ENCODE measurements at regions not wholly inside any gene's neighbourhood (a gene's known extent, or its start where the extent isn't known, plus 50 kb on each side); places are given as distances from the start of the nearest gene placed in this dataset.
"Not testable (repeated sequence)": the region's sequence is repeated elsewhere in the genome, so short reads cannot be mapped to it uniquely, and the experiment has no call there.

- ATAC-seq (replicated peaks; ENCODE audit: extremely low read depth, poor library complexity, severe bottlenecking) (no peak), DNase-seq (ENCODE audit: low spot score in 2 of 2) (no peak)
- Mint-ChIP-seq H3K36me3 (ENCODE audit: insufficient read depth) (no peaks in the 10 kb centered on the region), H3K9me3 (no peaks in the 10 kb centered on the region), H3K4me3 (no peak overlapping the region), H3K27me3 (peaks cover 9% of the 10 kb centered on the region), H3K4me1 (peaks cover 3% of the 10 kb centered on the region), H3K27ac (ENCODE audit: low read depth) (no peak overlapping the region)
Measured at GRCh38 chr20:50333131-50333670, 142.6 kb downstream of the CEBPB start.

- Mint-ChIP-seq H3K27ac (ENCODE audit: low read depth) (no peak overlapping the region), H3K9me3 (no peaks in the 10 kb centered on the region), H3K4me3 (no peak overlapping the region), H3K36me3 (ENCODE audit: insufficient read depth) (no peaks in the 10 kb centered on the region), H3K27me3 (peaks cover 9% of the 10 kb centered on the region), H3K4me1 (peaks cover 9% of the 10 kb centered on the region)
- ATAC-seq (replicated peaks; ENCODE audit: extremely low read depth, poor library complexity, severe bottlenecking) (no peak), DNase-seq (ENCODE audit: low spot score in 2 of 2) (no peak)
Measured at GRCh38 chr20:50333812-50334211, 143.2 kb downstream of the CEBPB start.

GRCh38 chr20:50334512-50334911 is 143.9 kb downstream of the CEBPB start:
- not testable (repeated sequence) for H3K36me3 Mint-ChIP-seq (ENCODE audit: insufficient read depth); H3K27ac Mint-ChIP-seq (ENCODE audit: low read depth); H3K9me3 Mint-ChIP-seq; ATAC-seq (replicated peaks; ENCODE audit: extremely low read depth, poor library complexity, severe bottlenecking); H3K4me3 Mint-ChIP-seq; DNase-seq (ENCODE audit: low spot score in 2 of 2); H3K27me3 Mint-ChIP-seq
- H3K4me1 Mint-ChIP-seq: peaks cover 16% of the 10 kb centered on the region

- Mint-ChIP-seq H3K4me1 (peaks cover 22% of the 10 kb centered on the region), H3K9me3 (no peaks in the 10 kb centered on the region), H3K27me3 (peaks cover 9% of the 10 kb centered on the region), H3K36me3 (ENCODE audit: insufficient read depth) (peaks cover 3% of the 10 kb centered on the region), H3K27ac (ENCODE audit: low read depth) (no peak overlapping the region), H3K4me3 (no peak overlapping the region)
- ATAC-seq (replicated peaks; ENCODE audit: extremely low read depth, poor library complexity, severe bottlenecking): no peak
- DNase-seq (ENCODE audit: low spot score in 2 of 2): no peak
Measured at GRCh38 chr20:50335105-50335504, 144.5 kb downstream of the CEBPB start.

GRCh38 chr20:50335866-50336265 is 145.2 kb downstream of the CEBPB start:
- no peak for DNase-seq (ENCODE audit: low spot score in 2 of 2)
- Mint-ChIP-seq H3K27ac (ENCODE audit: low read depth) (no peak overlapping the region), H3K27me3 (peaks cover 9% of the 10 kb centered on the region), H3K9me3 (no peaks in the 10 kb centered on the region), H3K4me3 (no peak overlapping the region), H3K4me1 (peaks cover 27% of the 10 kb centered on the region), H3K36me3 (ENCODE audit: insufficient read depth) (peaks cover 3% of the 10 kb centered on the region)
- no peak for ATAC-seq (replicated peaks; ENCODE audit: extremely low read depth, poor library complexity, severe bottlenecking)

GRCh38 chr20:50336661-50337060 is 146.0 kb downstream of the CEBPB start:
- no peak overlapping the region for H3K27ac Mint-ChIP-seq (ENCODE audit: low read depth)
- DNase-seq (ENCODE audit: low spot score in 2 of 2) (no peak), ATAC-seq (replicated peaks; ENCODE audit: extremely low read depth, poor library complexity, severe bottlenecking) (no peak)
- no peak overlapping the region for H3K4me3 Mint-ChIP-seq
- peaks cover 27% of the 10 kb centered on the region for H3K4me1 Mint-ChIP-seq
- H3K9me3 Mint-ChIP-seq: no peaks in the 10 kb centered on the region
- peaks cover 9% of the 10 kb centered on the region for H3K27me3 Mint-ChIP-seq
- H3K36me3 Mint-ChIP-seq (ENCODE audit: insufficient read depth): peaks cover 3% of the 10 kb centered on the region

GRCh38 chr20:50337521-50338466 is 147.2 kb downstream of the CEBPB start:
- DNase-seq (ENCODE audit: low spot score in 2 of 2) (no peak), ATAC-seq (replicated peaks; ENCODE audit: extremely low read depth, poor library complexity, severe bottlenecking) (no peak)
- peak overlapping the region; percentile 86 for H3K27ac Mint-ChIP-seq (ENCODE audit: low read depth)
- peaks cover 27% of the 10 kb centered on the region for H3K4me1 Mint-ChIP-seq
- peaks cover 7% of the 10 kb centered on the region for H3K27me3 Mint-ChIP-seq
- H3K36me3 Mint-ChIP-seq (ENCODE audit: insufficient read depth): peaks cover 3% of the 10 kb centered on the region
- H3K9me3 Mint-ChIP-seq: no peaks in the 10 kb centered on the region
- H3K4me3 Mint-ChIP-seq: peak overlapping the region; percentile 69

- Mint-ChIP-seq H3K4me1 (peaks cover 27% of the 10 kb centered on the region), H3K27ac (ENCODE audit: low read depth) (peak overlapping the region; percentile 86), H3K4me3 (peak overlapping the region; percentile 69), H3K27me3 (no peaks in the 10 kb centered on the region), H3K36me3 (ENCODE audit: insufficient read depth) (peaks cover 3% of the 10 kb centered on the region), H3K9me3 (no peaks in the 10 kb centered on the region)
- DNase-seq (ENCODE audit: low spot score in 2 of 2) (peak in 1 of 2 donors; percentile 30), ATAC-seq (replicated peaks; ENCODE audit: extremely low read depth, poor library complexity, severe bottlenecking) (peak; percentile 83)
Measured at GRCh38 chr20:50338479-50339391, 148.1 kb downstream of the CEBPB start.

GRCh38 chr20:50339466-50339901 is 148.9 kb downstream of the CEBPB start:
- ATAC-seq (replicated peaks; ENCODE audit: extremely low read depth, poor library complexity, severe bottlenecking): no peak
- no peaks in the 10 kb centered on the region for H3K27me3 Mint-ChIP-seq
- H3K36me3 Mint-ChIP-seq (ENCODE audit: insufficient read depth): peaks cover 3% of the 10 kb centered on the region
- peak overlapping the region; percentile 86 for H3K27ac Mint-ChIP-seq (ENCODE audit: low read depth)
- H3K4me1 Mint-ChIP-seq: peaks cover 27% of the 10 kb centered on the region
- peak overlapping the region; percentile 69 for H3K4me3 Mint-ChIP-seq
- H3K9me3 Mint-ChIP-seq: no peaks in the 10 kb centered on the region
- no peak for DNase-seq (ENCODE audit: low spot score in 2 of 2)

GRCh38 chr20:50340541-50340940 is 149.9 kb downstream of the CEBPB start:
- no peak for DNase-seq (ENCODE audit: low spot score in 2 of 2)
- H3K9me3 Mint-ChIP-seq: no peaks in the 10 kb centered on the region

GRCh38 chr20:50341050-50341449 is 150.4 kb downstream of the CEBPB start:
- H3K4me1 Mint-ChIP-seq: peaks cover 29% of the 10 kb centered on the region

More at GRCh38 chr20:50340541-50340940, 149.9 kb downstream of the CEBPB start:
- no peak overlapping the region for H3K4me3 Mint-ChIP-seq
- H3K27me3 Mint-ChIP-seq: no peaks in the 10 kb centered on the region
- H3K4me1 Mint-ChIP-seq: peaks cover 27% of the 10 kb centered on the region
- peak overlapping the region; percentile 86 for H3K27ac Mint-ChIP-seq (ENCODE audit: low read depth)
- H3K36me3 Mint-ChIP-seq (ENCODE audit: insufficient read depth): peaks cover 3% of the 10 kb centered on the region
- no peak for ATAC-seq (replicated peaks; ENCODE audit: extremely low read depth, poor library complexity, severe bottlenecking)

GRCh38 chr20:50341880-50342637 is 151.4 kb downstream of the CEBPB start:
- no peak for ATAC-seq (replicated peaks; ENCODE audit: extremely low read depth, poor library complexity, severe bottlenecking)

More at GRCh38 chr20:50341050-50341449, 150.4 kb downstream of the CEBPB start:
- Mint-ChIP-seq H3K36me3 (ENCODE audit: insufficient read depth) (peaks cover 4% of the 10 kb centered on the region), H3K4me3 (no peak overlapping the region), H3K27me3 (peaks cover 3% of the 10 kb centered on the region), H3K27ac (ENCODE audit: low read depth) (no peak overlapping the region), H3K9me3 (no peaks in the 10 kb centered on the region)
- DNase-seq (ENCODE audit: low spot score in 2 of 2) (no peak), ATAC-seq (replicated peaks; ENCODE audit: extremely low read depth, poor library complexity, severe bottlenecking) (no peak)

More at GRCh38 chr20:50341880-50342637, 151.4 kb downstream of the CEBPB start:
- Mint-ChIP-seq H3K36me3 (ENCODE audit: insufficient read depth) (peaks cover 4% of the 10 kb centered on the region), H3K9me3 (no peaks in the 10 kb centered on the region), H3K4me1 (peaks cover 36% of the 10 kb centered on the region), H3K27ac (ENCODE audit: low read depth) (no peak overlapping the region), H3K4me3 (no peak overlapping the region), H3K27me3 (peaks cover 12% of the 10 kb centered on the region)
- DNase-seq (ENCODE audit: low spot score in 2 of 2): no peak

Measured in central memory CD8-positive, alpha-beta T cell (primary cell).